HG03457 (cell line): ENCODE measurements at regions not wholly inside any gene's neighbourhood (a gene's known extent, or its start where the extent isn't known, plus 50 kb on each side); places are given as distances from the start of the nearest gene placed in this dataset.

ENCODE experiments used
- ATAC-seq: cut with Tn5 transposase; IDR thresholded peaks from one replicate; pipeline ENCODE4 v1.9.1; 2021; ENCODE audit warnings: moderate number of reproducible peaks; ENCODE audit not compliant: unreplicated experiment

- ATAC-seq, result no peak
Measured at GRCh38 chr10:129106314-129106713, 360.7 kb upstream of the MGMT start.

- ATAC-seq, result no peak
Measured at GRCh38 chr10:129107525-129107924, 359.5 kb upstream of the MGMT start.

- no peak for ATAC-seq
Measured at GRCh38 chr10:129108378-129108777, 358.7 kb upstream of the MGMT start.

GRCh38 chr10:129108994-129109393, 358.0 kb upstream of the MGMT start:
- no peak for ATAC-seq

- ATAC-seq, result no peak
Measured at GRCh38 chr10:129110780-129111179, 356.3 kb upstream of the MGMT start.

GRCh38 chr10:129111922-129112321, 355.1 kb upstream of the MGMT start:
- ATAC-seq, result no peak

GRCh38 chr10:129114588-129114987, 352.5 kb upstream of the MGMT start:
- no peak for ATAC-seq

- no peak for ATAC-seq
Measured at GRCh38 chr10:129116371-129116770, 350.7 kb upstream of the MGMT start.

GRCh38 chr10:129120441-129120840, 346.6 kb upstream of the MGMT start:
- no peak for ATAC-seq

GRCh38 chr10:129122846-129123245, 344.2 kb upstream of the MGMT start:
- no peak for ATAC-seq

GRCh38 chr10:129123428-129123827, 343.6 kb upstream of the MGMT start:
- ATAC-seq, result no peak

GRCh38 chr10:129126982-129127381, 340.1 kb upstream of the MGMT start:
- ATAC-seq, result no peak

- no peak for ATAC-seq
Measured at GRCh38 chr10:129131457-129132132, 335.4 kb upstream of the MGMT start.

GRCh38 chr10:129133856-129134255, 333.2 kb upstream of the MGMT start:
- ATAC-seq, result no peak

GRCh38 chr10:129134371-129134770, 332.7 kb upstream of the MGMT start:
- ATAC-seq, result no peak

- no peak for ATAC-seq
Measured at GRCh38 chr10:129135624-129136023, 331.4 kb upstream of the MGMT start.

GRCh38 chr10:129136074-129136473, 331.0 kb upstream of the MGMT start:
- ATAC-seq, result no peak

- ATAC-seq, result no peak
Measured at GRCh38 chr10:129136951-129137350, 330.1 kb upstream of the MGMT start.

- ATAC-seq, result no peak
Measured at GRCh38 chr10:129140921-129141885, 325.8 kb upstream of the MGMT start.

- no peak for ATAC-seq
Measured at GRCh38 chr10:129151281-129151680, 315.8 kb upstream of the MGMT start.

GRCh38 chr10:129156406-129156805, 310.6 kb upstream of the MGMT start:
- no peak for ATAC-seq

- no peak for ATAC-seq
Measured at GRCh38 chr10:129157185-129157584, 309.9 kb upstream of the MGMT start.
